Right ventricle myocardium inferior (tissue), 1 donor: ENCODE measurements at regions not wholly inside any gene's neighbourhood (a gene's known extent, or its start where the extent isn't known, plus 50 kb on each side); places are given as distances from the start of the nearest gene placed in this dataset.

Experiments
- ATAC-seq: fragments of 200-7000 bp; cut with Tn5 transposase; one replicate; pipeline ENCODE4 v1.9.1; 2020; ENCODE audit warnings: mild to moderate bottlenecking, moderate library complexity
- DNase-seq: peaks from one replicate; pipeline ENCODE4 v3.0.0; 2021; ENCODE audit errors: missing footprints
- intact Hi-C: fragments of 100-400 bp; cut with DNase I; formaldehyde crosslinking; loops from one replicate; pipeline ENCODE4 v1.11.0; 2022
- donor health status: DM: no; HTN: yes; CAD: no; lungs with severe emphysema.

DNA sequence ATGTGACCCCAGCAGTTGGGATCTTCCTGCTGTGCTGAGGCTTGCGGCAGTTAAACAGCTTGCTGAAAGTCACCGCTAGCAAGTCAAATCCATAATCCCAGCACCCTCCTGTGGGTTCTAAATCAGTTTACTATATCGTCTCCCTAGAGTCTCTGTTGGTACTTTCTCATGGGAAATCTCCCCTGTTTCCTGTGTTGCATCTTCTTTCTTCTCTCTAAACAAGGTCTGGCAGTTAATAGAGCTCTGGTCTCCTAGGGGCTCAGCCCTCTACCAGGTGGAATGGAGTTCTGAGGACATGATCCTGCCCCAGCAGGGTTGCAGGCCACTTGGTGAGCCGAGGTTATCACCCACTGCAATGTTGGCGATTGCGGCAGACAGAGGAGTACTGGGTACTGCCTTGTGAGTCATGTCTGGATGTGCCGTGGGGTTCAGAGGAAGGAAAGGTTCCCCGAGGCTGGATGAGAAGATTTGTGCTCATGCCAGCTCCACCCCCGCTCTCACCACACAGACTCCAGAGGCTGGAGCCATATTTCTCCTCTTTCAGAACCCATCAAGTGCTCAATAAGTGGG, 59.4 kb upstream of the SIX2 start:
- DNase-seq (no peak), ATAC-seq (no peak)
- intact Hi-C loops: no loop called here

DNA sequence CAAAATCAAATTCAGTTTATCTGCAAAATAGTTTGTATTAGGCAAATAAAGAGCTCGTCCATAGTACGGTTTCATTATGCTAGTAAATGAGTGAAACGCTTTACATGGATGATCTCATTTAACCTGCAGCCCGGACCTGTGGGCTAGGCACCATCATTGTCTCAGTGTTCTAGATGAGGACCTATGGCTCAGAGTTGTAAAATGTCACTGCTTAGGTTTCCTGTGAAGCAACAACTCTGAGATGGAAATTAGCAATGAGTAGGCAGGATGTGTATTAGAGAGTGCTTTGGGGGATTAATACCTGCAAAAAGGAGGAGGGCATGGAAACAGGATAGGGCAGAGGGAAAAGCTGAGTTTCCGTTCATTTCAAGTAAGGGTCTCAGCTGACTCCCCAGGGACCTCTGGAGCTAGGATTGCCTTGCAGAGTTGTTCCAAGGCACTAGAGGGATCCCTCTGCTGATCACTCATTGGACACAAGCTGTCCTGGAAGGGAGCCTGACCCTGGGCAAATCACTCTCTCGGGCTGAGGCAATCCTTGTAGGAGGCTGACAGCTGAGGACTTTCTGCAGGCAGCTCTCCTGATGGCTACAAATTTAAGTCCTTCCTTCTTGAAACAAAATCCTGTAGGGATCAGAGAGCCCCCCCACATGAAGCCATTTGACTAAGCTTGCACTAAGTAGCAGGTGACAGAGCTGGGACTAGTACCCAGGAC, 58.8 kb upstream of the SIX2 start:
- intact Hi-C loops: no loop called here
- ATAC-seq (peak; percentile 31), DNase-seq (peak; percentile 65)
